ENCODE measurements at regions not wholly inside any gene's neighbourhood (a gene's known extent, or its start where the extent isn't known, plus 50 kb on each side); places are given as distances from the start of the nearest gene placed in this dataset.

- H3K9ac ChIP-seq (ENCODE audit: extremely low read depth, insufficient read length, low read length) = no peak overlapping the region
- no peak overlapping the region for H4K8ac ChIP-seq (replicated peaks; ENCODE audit: insufficient read length, low read depth, low read length)
- no peaks in the 10 kb centered on the region for H4K20me1 ChIP-seq (ENCODE audit: control insufficient read depth, insufficient read depth, insufficient read length)
- Mint-ChIP-seq H3K36me3 (ENCODE audit: insufficient read depth in 1 of 3, low read depth in 3 of 3) (no peaks in the 10 kb centered on the region), H3K27ac (no peak overlapping the region), H3K9me3 (no peaks in the 10 kb centered on the region; a peak in 1 of 5 replicates), H3K4me1 (peaks cover 3 to 17% of the 10 kb centered on the region in 2 experiments), H3K4me3 (no peak overlapping the region), H3K27me3 (ENCODE audit: low read depth) (no peaks in the 10 kb centered on the region; the same call in 1 of the 2 replicates)
- TF ChIP-seq, protein P1, sequence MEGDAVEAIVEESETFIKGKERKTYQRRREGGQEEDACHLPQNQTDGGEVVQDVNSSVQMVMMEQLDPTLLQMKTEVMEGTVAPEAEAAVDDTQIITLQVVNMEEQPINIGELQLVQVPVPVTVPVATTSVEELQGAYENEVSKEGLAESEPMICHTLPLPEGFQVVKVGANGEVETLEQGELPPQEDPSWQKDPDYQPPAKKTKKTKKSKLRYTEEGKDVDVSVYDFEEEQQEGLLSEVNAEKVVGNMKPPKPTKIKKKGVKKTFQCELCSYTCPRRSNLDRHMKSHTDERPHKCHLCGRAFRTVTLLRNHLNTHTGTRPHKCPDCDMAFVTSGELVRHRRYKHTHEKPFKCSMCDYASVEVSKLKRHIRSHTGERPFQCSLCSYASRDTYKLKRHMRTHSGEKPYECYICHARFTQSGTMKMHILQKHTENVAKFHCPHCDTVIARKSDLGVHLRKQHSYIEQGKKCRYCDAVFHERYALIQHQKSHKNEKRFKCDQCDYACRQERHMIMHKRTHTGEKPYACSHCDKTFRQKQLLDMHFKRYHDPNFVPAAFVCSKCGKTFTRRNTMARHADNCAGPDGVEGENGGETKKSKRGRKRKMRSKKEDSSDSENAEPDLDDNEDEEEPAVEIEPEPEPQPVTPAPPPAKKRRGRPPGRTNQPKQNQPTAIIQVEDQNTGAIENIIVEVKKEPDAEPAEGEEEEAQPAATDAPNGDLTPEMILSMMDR (conservative IDR thresholded peaks at IDR 0.05) = no peak
- H2BK5ac ChIP-seq (ENCODE audit: insufficient read length, low read length) = no peak overlapping the region
- H3K4me1 ChIP-seq (ENCODE audit: insufficient read depth, low read length) = no peaks in the 10 kb centered on the region
- H3K14ac ChIP-seq (ENCODE audit: insufficient read depth, low read length) = no peak overlapping the region
- no peaks in the 10 kb centered on the region for H3K79me2 ChIP-seq (ENCODE audit: insufficient read depth, low read length)
- H3K9me3 ChIP-seq (ENCODE audit: control insufficient read depth, low read depth, low read length) = no peaks in the 10 kb centered on the region
- no peaks in the 10 kb centered on the region for H3K27me3 ChIP-seq (ENCODE audit: insufficient read depth, low read length)
- H3T11ph ChIP-seq (ENCODE audit: low read length) = no peak overlapping the region
- no peak overlapping the region for H3K27ac ChIP-seq (ENCODE audit: insufficient read length, low read depth, low read length)
- H2AK5ac ChIP-seq (ENCODE audit: insufficient read length, low read length) = no peak overlapping the region
- H3K56ac ChIP-seq (ENCODE audit: insufficient read length, low read depth, low read length) = no peak overlapping the region
- H3K4ac ChIP-seq (ENCODE audit: low read depth, low read length) = no peak overlapping the region
- no peak for DNase-seq
- H3K23ac ChIP-seq (ENCODE audit: insufficient read length, low read depth, low read length) = no peak overlapping the region
- no peak overlapping the region for H2BK120ac ChIP-seq (ENCODE audit: low read depth, low read length, poor library complexity, severe bottlenecking)
- H3K4me2 ChIP-seq (ENCODE audit: insufficient read depth, insufficient read length, low read length) = no peak overlapping the region
- H3K79me1 ChIP-seq (ENCODE audit: insufficient read depth, low read depth, low read length, poor library complexity, severe bottlenecking) = no peaks in the 10 kb centered on the region
- H3K23me2 ChIP-seq (ENCODE audit: insufficient read length, low read depth, low read length, poor library complexity, severe bottlenecking) = no peaks in the 10 kb centered on the region
- H4K5ac ChIP-seq (ENCODE audit: insufficient read length, low read depth, low read length) = no peak overlapping the region
- H2BK15ac ChIP-seq (ENCODE audit: low read depth, low read length) = no peak overlapping the region
- no peak overlapping the region for H2AFZ ChIP-seq (ENCODE audit: low read length)
- WGBS (ENCODE audit: extremely low coverage, insufficient read length, low lambda C conversion rate) = no CpG with 5 or more reads among the region's 11 CpGs
- no peak overlapping the region for H4K91ac ChIP-seq (ENCODE audit: insufficient read length, low read depth, low read length)
- no peak overlapping the region for H2BK20ac ChIP-seq (ENCODE audit: low read depth, low read length, poor library complexity, severe bottlenecking)
- H3K18ac ChIP-seq (ENCODE audit: insufficient read length, low read depth, low read length) = no peak overlapping the region
- H2BK12ac ChIP-seq (ENCODE audit: insufficient read length, low read depth, low read length) = no peak overlapping the region
Measured at GRCh38 chr19:34120141-34120540, 52.2 kb upstream of the LSM14A start.

Measured in H9 (cell line).